IMR-90 (cell line): ENCODE measurements at regions not wholly inside any gene's neighbourhood (a gene's known extent, or its start where the extent isn't known, plus 50 kb on each side); places are given as distances from the start of the nearest gene placed in this dataset.

Source experiments
- CEBPB ChIP-seq: IDR thresholded peaks from 2 replicates; pipeline ENCODE4 v1.6.1; 2012; ENCODE audit warnings: low read depth, low read length, improper control_type of control experiment
- CTCF ChIP-seq: conservative IDR thresholded peaks from 2 replicates; pipeline ENCODE4 v1.5.1; 2012; ENCODE audit warnings: mild to moderate bottlenecking, low read depth, low read length, improper control_type of control experiment
- MXI1 ChIP-seq: IDR thresholded peaks from 2 replicates; pipeline ENCODE4 v1.6.1; 2012; ENCODE audit warnings: low read depth, mild to moderate bottlenecking, low read length, moderate library complexity, borderline replicate concordance
- POLR2A ChIP-seq: IDR thresholded peaks from 2 replicates; pipeline ENCODE4 v1.6.1; 2012; ENCODE audit warnings: mild to moderate bottlenecking, low read depth, low read length
- RAD21 ChIP-seq: IDR thresholded peaks from 2 replicates; pipeline ENCODE4 v1.6.1; 2012; ENCODE audit warnings: low read length, improper control_type of control experiment

DNA sequence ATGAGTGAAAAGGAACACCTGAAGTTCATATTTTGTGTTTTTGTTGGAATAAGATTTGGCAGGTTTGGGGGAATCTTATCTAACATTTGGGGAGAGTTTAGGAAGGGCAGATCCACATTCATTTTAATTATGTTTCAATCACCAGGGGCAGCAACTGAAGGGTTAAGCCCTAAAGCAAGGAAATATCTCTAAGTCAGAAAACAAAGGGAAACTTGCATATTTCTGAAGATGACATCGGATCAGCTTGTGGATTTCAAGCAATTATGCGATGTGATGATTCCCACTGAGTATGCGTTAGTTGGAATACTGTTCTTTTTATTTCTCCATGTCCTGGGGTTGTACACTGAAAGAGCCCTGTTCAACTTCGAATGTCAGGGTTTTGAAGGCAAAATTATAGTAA is 59.8 kb upstream of the NFIB start:
- no peak for TF ChIP-seq CEBPB
- no peak for TF ChIP-seq RAD21
- no peak for TF ChIP-seq POLR2A
- TF ChIP-seq CTCF: no peak
- no peak for TF ChIP-seq MXI1
